CD4-positive, alpha-beta T cell treated with Interleukin-10 for 1 hour (primary cell): ENCODE measurements at regions not wholly inside any gene's neighbourhood (a gene's known extent, or its start where the extent isn't known, plus 50 kb on each side); places are given as distances from the start of the nearest gene placed in this dataset.
"Not testable (repeated sequence)": the region's sequence is repeated elsewhere in the genome, so short reads cannot be mapped to it uniquely, and the experiment has no call there.

Experiments used
- DNase-seq: peaks from one replicate; pipeline ENCODE4 v3.0.0-alpha.2; 2020

- no peak for DNase-seq
Measured at GRCh38 chr5:152717393-152717792, 312.3 kb upstream of the NMUR2 start.

- no peak for DNase-seq
Measured at GRCh38 chr5:152723482-152723881, 318.4 kb upstream of the NMUR2 start.

GRCh38 chr5:152730176-152730575 lies 325.1 kb upstream of the NMUR2 start:
- DNase-seq = no peak

- DNase-seq = no peak
Measured at GRCh38 chr5:152736906-152737305, 331.8 kb upstream of the NMUR2 start.

GRCh38 chr5:152739916-152740315 lies 334.8 kb upstream of the NMUR2 start:
- no peak for DNase-seq

- not testable (repeated sequence) for DNase-seq
Measured at GRCh38 chr5:152741126-152741525, 336.0 kb upstream of the NMUR2 start.

GRCh38 chr5:152787709-152788217 lies 382.7 kb upstream of the NMUR2 start:
- not testable (repeated sequence) for DNase-seq

GRCh38 chr5:152801886-152802285 lies 396.8 kb upstream of the NMUR2 start:
- DNase-seq = no peak

GRCh38 chr5:152804179-152804578 lies 399.1 kb upstream of the NMUR2 start:
- no peak for DNase-seq

- DNase-seq = no peak
Measured at GRCh38 chr5:152811988-152812387, 406.9 kb upstream of the NMUR2 start.

GRCh38 chr5:152813526-152813925 lies 408.4 kb upstream of the NMUR2 start:
- no peak for DNase-seq

GRCh38 chr5:152819891-152820290 lies 414.8 kb upstream of the NMUR2 start:
- no peak for DNase-seq

GRCh38 chr5:152824316-152824715 lies 419.2 kb upstream of the NMUR2 start:
- DNase-seq = no peak

- DNase-seq = no peak
Measured at GRCh38 chr5:152838241-152838786, 433.2 kb upstream of the NMUR2 start.

GRCh38 chr5:152844713-152845112 lies 439.6 kb upstream of the NMUR2 start:
- no peak for DNase-seq

GRCh38 chr5:152853361-152853760 lies 448.3 kb upstream of the NMUR2 start:
- no peak for DNase-seq

- no peak for DNase-seq
Measured at GRCh38 chr5:152855441-152855840, 450.4 kb upstream of the NMUR2 start.

GRCh38 chr5:152861231-152861630 lies 456.2 kb upstream of the NMUR2 start:
- no peak for DNase-seq

GRCh38 chr5:152864447-152864846 lies 459.4 kb upstream of the NMUR2 start:
- DNase-seq = no peak

GRCh38 chr5:152864991-152865390 lies 459.9 kb upstream of the NMUR2 start:
- no peak for DNase-seq

GRCh38 chr5:152869971-152870370 lies 464.9 kb upstream of the NMUR2 start:
- DNase-seq = no peak

GRCh38 chr5:152882621-152883020 lies 477.5 kb upstream of the NMUR2 start:
- no peak for DNase-seq

- no peak for DNase-seq
Measured at GRCh38 chr5:152883066-152883775, 478.1 kb upstream of the NMUR2 start.

GRCh38 chr5:152884006-152884405 lies 478.9 kb upstream of the NMUR2 start:
- no peak for DNase-seq

- DNase-seq = no peak
Measured at GRCh38 chr5:152900332-152900731, 495.3 kb upstream of the NMUR2 start.
